BE2C (cell line): ENCODE measurements at regions not wholly inside any gene's neighbourhood (a gene's known extent, or its start where the extent isn't known, plus 50 kb on each side); places are given as distances from the start of the nearest gene placed in this dataset.

Experiments
- DNase-seq: peaks from one replicate; pipeline ENCODE4 v3.0.0-alpha.2; 2020
- H3K27me3 ChIP-seq: fragments of 250-450 bp; sonication (Bioruptor Pico); 2 replicates; pipeline ENCODE4 v1.5.1; 2020; ENCODE audit warnings: mild to moderate bottlenecking
- H3K36me3 ChIP-seq: fragments of 250-450 bp; sonication (Bioruptor Pico); 2 replicates; pipeline ENCODE4 v1.5.1; 2020; ENCODE audit warnings: mild to moderate bottlenecking
- H3K4me1 ChIP-seq: fragments of 250-450 bp; sonication (Bioruptor Pico); 2 replicates; pipeline ENCODE4 v1.5.1; 2020
- H3K4me3 ChIP-seq: 2 replicates; pipeline ENCODE4 v1.5.1; 2011; ENCODE audit warnings: low read depth, low read length
- H3K9me3 ChIP-seq: fragments of 250-450 bp; sonication (Bioruptor Pico); 2 replicates; pipeline ENCODE4 v1.5.1; 2020
- TF ChIP-seq, protein P1 (sequence below): IDR thresholded peaks from 2 replicates; pipeline ENCODE4 v1.5.1; 2012; ENCODE audit warnings: mild to moderate bottlenecking, low read depth, low read length

- TF ChIP-seq, protein P1, sequence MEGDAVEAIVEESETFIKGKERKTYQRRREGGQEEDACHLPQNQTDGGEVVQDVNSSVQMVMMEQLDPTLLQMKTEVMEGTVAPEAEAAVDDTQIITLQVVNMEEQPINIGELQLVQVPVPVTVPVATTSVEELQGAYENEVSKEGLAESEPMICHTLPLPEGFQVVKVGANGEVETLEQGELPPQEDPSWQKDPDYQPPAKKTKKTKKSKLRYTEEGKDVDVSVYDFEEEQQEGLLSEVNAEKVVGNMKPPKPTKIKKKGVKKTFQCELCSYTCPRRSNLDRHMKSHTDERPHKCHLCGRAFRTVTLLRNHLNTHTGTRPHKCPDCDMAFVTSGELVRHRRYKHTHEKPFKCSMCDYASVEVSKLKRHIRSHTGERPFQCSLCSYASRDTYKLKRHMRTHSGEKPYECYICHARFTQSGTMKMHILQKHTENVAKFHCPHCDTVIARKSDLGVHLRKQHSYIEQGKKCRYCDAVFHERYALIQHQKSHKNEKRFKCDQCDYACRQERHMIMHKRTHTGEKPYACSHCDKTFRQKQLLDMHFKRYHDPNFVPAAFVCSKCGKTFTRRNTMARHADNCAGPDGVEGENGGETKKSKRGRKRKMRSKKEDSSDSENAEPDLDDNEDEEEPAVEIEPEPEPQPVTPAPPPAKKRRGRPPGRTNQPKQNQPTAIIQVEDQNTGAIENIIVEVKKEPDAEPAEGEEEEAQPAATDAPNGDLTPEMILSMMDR, result no peak
- Histone ChIP-seq H3K4me3 (no peak overlapping the region), H3K4me1 (no peaks in the 10 kb centered on the region), H3K27me3 (no peaks in the 10 kb centered on the region), H3K36me3 (no peaks in the 10 kb centered on the region), H3K9me3 (no peaks in the 10 kb centered on the region)
- no peak for DNase-seq
Observed at GRCh38 chr1:4089421-4090175, 189.5 kb upstream of the C1orf174 start.

DNA sequence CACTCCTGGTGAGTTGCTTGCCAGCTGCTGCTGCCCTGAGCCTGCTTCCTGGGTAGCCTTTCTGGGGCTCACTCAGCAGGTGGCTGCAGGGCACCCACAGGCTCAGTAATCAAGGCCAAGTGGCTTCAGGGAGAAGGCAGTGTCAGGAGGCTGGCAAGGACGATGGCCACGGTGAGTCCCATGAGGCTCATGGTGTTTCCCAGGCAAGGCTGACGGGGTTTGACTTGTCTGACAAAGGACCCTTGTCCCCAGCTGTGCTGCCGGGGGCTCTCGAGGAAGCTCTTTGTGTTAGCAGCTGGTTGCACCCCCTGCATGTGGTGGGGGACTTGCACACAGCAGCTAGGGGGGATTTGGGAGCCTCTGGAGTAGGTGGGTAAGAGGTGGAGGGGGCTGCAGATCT lies 190.5 kb upstream of the C1orf174 start:
- no peak for DNase-seq
- H3K9me3 ChIP-seq, result no peaks in the 10 kb centered on the region
- no peaks in the 10 kb centered on the region for H3K36me3 ChIP-seq
- H3K27me3 ChIP-seq, result no peaks in the 10 kb centered on the region
- no peaks in the 10 kb centered on the region for H3K4me1 ChIP-seq
- no peak overlapping the region for H3K4me3 ChIP-seq
- TF ChIP-seq, protein P1, result no peak

GRCh38 chr1:4090976-4091660 lies 191.0 kb upstream of the C1orf174 start:
- Histone ChIP-seq H3K4me3 (no peak overlapping the region), H3K36me3 (no peaks in the 10 kb centered on the region), H3K9me3 (no peaks in the 10 kb centered on the region), H3K27me3 (no peaks in the 10 kb centered on the region), H3K4me1 (no peaks in the 10 kb centered on the region)
- TF ChIP-seq, protein P1, result no peak
- DNase-seq, result no peak

GRCh38 chr1:4091996-4092395 lies 191.9 kb upstream of the C1orf174 start:
- TF ChIP-seq, protein P1, result no peak
- no peak overlapping the region for H3K4me3 ChIP-seq
- DNase-seq, result no peak

GRCh38 chr1:4093856-4094565 lies 193.9 kb upstream of the C1orf174 start:
- H3K4me3 ChIP-seq, result no peak overlapping the region
- no peaks in the 10 kb centered on the region for H3K9me3 ChIP-seq
- no peaks in the 10 kb centered on the region for H3K36me3 ChIP-seq
- TF ChIP-seq, protein P1, result no peak
- H3K27me3 ChIP-seq, result no peaks in the 10 kb centered on the region
- H3K4me1 ChIP-seq, result no peaks in the 10 kb centered on the region
- DNase-seq, result no peak

More at GRCh38 chr1:4091996-4092395, 191.9 kb upstream of the C1orf174 start:
- Histone ChIP-seq H3K9me3 (no peaks in the 10 kb centered on the region), H3K4me1 (no peaks in the 10 kb centered on the region), H3K36me3 (no peaks in the 10 kb centered on the region), H3K27me3 (no peaks in the 10 kb centered on the region)
